GM10266 (cell line): ENCODE measurements at regions not wholly inside any gene's neighbourhood (a gene's known extent, or its start where the extent isn't known, plus 50 kb on each side); places are given as distances from the start of the nearest gene placed in this dataset.

Source experiments
- DNase-seq: peaks from one replicate; pipeline ENCODE4 v3.0.0; 2012; ENCODE audit errors: extremely low spot score
- CTCF ChIP-seq: IDR thresholded peaks from 2 replicates; pipeline ENCODE4 v1.5.1; 2012; ENCODE audit warnings: mild to moderate bottlenecking, low read depth; ENCODE audit not compliant: control insufficient read depth, insufficient read depth; ENCODE audit errors: missing control alignments

DNA sequence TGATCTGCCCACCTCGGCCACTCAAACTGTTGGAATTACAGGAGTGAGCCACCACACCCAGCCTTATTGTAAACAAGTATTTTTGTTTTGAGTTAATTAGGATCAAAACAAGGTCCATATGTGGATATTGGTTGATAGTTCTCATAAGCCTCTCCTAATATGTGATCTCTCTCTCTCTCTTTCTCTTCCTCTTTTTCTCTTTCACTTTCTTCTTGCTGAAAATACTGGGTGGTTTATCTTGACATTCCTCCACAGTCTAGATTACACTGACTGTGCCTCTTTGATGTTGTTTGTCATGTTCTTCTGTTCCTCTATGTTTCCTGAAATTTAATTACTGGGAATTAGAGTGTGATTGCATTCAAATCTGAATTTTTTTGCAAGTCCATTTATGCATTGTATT lies 547.5 kb upstream of the NRXN1 start:
- TF ChIP-seq CTCF = no peak
- DNase-seq = no peak

DNA sequence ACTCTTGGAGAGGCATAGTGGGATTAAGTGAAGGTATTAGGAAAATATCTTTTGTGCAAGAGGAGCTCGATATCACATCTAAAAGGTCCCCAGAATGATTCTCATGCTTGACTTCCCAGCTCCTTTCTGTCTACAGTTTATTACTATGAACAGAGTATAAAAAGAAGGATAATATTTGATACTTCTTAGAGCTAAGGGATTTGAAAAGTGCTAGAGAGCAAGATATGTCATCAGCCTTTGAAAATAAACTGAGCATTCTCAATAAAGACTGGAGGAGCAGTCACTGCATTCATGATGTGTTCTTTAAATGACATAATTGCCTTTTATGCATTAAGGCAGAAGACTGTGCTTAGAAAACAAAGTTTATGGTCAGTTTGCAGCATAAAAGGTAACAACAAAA lies 543.2 kb upstream of the NRXN1 start:
- no peak for TF ChIP-seq CTCF
- DNase-seq = no peak

DNA sequence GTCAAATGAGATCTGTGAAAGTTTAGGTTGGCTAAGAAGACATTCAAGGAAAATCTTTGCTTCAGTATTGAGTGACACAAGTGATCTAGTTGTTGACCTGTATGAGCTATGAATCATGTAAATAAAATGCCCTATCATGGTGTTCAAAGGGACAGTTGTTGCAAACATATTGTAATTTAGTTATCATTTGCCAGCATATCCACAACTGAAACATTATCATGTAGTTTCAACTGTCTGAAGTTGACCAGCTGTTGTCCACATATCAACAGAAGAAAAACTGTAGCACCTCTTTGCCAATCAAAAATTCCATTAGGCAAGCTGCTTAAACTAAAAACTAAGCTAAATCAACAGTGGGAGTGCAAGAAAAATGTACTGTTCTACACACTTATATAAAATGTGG lies 527.1 kb upstream of the NRXN1 start:
- TF ChIP-seq CTCF = no peak
- no peak for DNase-seq

- TF ChIP-seq CTCF = no peak
- no peak for DNase-seq
Observed at GRCh38 chr2:51553476-51553875, 521.5 kb upstream of the NRXN1 start.

GRCh38 chr2:51535763-51536162 lies 503.8 kb upstream of the NRXN1 start:
- DNase-seq = no peak
- no peak for TF ChIP-seq CTCF

DNA sequence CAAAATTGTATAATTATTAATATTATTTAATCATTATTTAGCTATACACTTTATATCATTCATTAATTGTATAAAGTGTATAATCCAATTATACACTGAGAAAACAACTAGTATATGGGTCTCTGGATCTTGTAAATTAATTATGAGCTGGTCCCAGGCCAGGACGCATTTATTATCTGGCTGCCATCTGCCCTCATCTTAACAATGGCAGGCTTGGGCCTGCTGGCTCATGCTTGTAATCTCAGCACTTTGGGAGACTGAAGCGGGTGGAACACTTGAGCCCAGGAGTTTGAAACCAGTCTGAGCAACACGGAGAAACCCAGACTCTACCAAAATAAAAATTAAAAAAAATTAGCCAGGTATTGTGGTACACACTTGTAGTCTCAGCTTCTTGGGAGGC lies 502.2 kb upstream of the NRXN1 start:
- TF ChIP-seq CTCF = no peak
- DNase-seq = no peak

DNA sequence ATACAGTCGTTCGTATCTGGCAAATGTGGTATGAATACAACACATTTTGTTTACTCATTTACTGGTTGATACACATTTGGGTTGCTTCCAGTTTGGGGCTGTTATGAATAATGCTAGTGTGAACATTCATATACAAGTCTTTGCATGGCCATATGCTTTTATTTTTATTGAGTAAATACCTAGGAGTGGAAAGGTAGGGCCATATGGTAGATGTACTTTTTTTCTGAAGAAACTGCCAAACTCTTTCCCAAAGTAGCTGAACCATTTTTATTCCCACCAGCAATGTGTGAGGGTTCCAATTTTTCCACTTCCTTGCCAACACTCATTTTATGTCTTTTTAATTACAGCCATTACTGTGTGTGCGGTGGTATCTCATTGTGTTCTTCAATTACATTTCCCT lies 496.2 kb upstream of the NRXN1 start:
- no peak for TF ChIP-seq CTCF
- no peak for DNase-seq
